GM13977 (cell line): ENCODE measurements at regions not wholly inside any gene's neighbourhood (a gene's known extent, or its start where the extent isn't known, plus 50 kb on each side); places are given as distances from the start of the nearest gene placed in this dataset.
"Not testable (repeated sequence)": the region's sequence is repeated elsewhere in the genome, so short reads cannot be mapped to it uniquely, and the experiment has no call there.

Experiments used
- DNase-seq: peaks from one replicate; pipeline ENCODE4 v3.0.0; 2012; ENCODE audit warnings: low spot score
- CTCF ChIP-seq: IDR thresholded peaks from 2 replicates; pipeline ENCODE4 v1.5.1; 2012; ENCODE audit warnings: mild to moderate bottlenecking, control low read depth; ENCODE audit not compliant: insufficient read depth; ENCODE audit errors: extremely low read depth, missing control alignments
- in situ Hi-C: fragments of 300-500 bp; cut with MboI; formaldehyde crosslinking; loops from one replicate; pipeline ENCODE4 v1.12.0; 2022; ENCODE audit warnings: low sequenced_read_pairs, low pct_unique_long_range_greater_than_20kb, mixed read lengths, inconsistent platforms; ENCODE audit not compliant: unreplicated experiment

GRCh38 chr15:67945131-67945530, 105.3 kb upstream of the RNU6-1 start:
- in situ Hi-C loops: no loop called here
- no peak for TF ChIP-seq CTCF
- no peak for DNase-seq

- DNase-seq: no peak
- in situ Hi-C loops: no loop called here
- TF ChIP-seq CTCF: no peak
These were observed 106.3 kb upstream of the RNU6-1 start for GRCh38 chr15:67945951-67946700.

GRCh38 chr15:67946701-67947100, 106.9 kb upstream of the RNU6-1 start:
- in situ Hi-C loops: no loop called here

GRCh38 chr15:67947254-67948039, 106.7 kb upstream of the PIAS1 start:
- DNase-seq: no peak
- in situ Hi-C loops: no loop called here
- TF ChIP-seq CTCF: no peak

More at GRCh38 chr15:67946701-67947100, 106.9 kb upstream of the RNU6-1 start:
- no peak for DNase-seq
- no peak for TF ChIP-seq CTCF

GRCh38 chr15:67948215-67948614, 105.9 kb upstream of the PIAS1 start:
- TF ChIP-seq CTCF: no peak
- in situ Hi-C loops: no loop called here
- DNase-seq: no peak

GRCh38 chr15:67951187-67951586, 102.9 kb upstream of the PIAS1 start:
- DNase-seq, in situ Hi-C loops: not testable (repeated sequence)

GRCh38 chr15:67953299-67953698, 100.8 kb upstream of the PIAS1 start:
- in situ Hi-C loops: no loop called here
- TF ChIP-seq CTCF: no peak
- no peak for DNase-seq
